Right lobe of liver (tissue), 4 donors: ENCODE measurements at regions not wholly inside any gene's neighbourhood (a gene's known extent, or its start where the extent isn't known, plus 50 kb on each side); places are given as distances from the start of the nearest gene placed in this dataset.

ENCODE experiments used
- POLR2A ChIP-seq: fragments of 450-650 bp; IDR thresholded peaks from one replicate; pipeline ENCODE4 v1.6.1; 2017; ENCODE audit warnings: antibody characterized with exemption, mild to moderate bottlenecking
- TF ChIP-seq, protein P1 (sequence below), 4 donors: fragments of 200-600 bp in 3 of 4; fragments of 450-650 bp in 1 of 4; IDR thresholded peaks; one replicate each; pipeline versions ENCODE4 v1.5.1 to v1.8.0; 2016 to 2022; ENCODE audit warnings: antibody characterized with exemption in 4 of 4, mild to moderate bottlenecking in 2 of 4
- donor health status: DM: no; HTN: no; CAD: no.
- donor health status: DM: no; HTN: no; CAD: no.
- donor health status: DM: no; HTN: yes; CAD: no.

GRCh38 chr12:68429696-68430095 lies 97.5 kb upstream of the MDM1 start:
- TF ChIP-seq, protein P1, sequence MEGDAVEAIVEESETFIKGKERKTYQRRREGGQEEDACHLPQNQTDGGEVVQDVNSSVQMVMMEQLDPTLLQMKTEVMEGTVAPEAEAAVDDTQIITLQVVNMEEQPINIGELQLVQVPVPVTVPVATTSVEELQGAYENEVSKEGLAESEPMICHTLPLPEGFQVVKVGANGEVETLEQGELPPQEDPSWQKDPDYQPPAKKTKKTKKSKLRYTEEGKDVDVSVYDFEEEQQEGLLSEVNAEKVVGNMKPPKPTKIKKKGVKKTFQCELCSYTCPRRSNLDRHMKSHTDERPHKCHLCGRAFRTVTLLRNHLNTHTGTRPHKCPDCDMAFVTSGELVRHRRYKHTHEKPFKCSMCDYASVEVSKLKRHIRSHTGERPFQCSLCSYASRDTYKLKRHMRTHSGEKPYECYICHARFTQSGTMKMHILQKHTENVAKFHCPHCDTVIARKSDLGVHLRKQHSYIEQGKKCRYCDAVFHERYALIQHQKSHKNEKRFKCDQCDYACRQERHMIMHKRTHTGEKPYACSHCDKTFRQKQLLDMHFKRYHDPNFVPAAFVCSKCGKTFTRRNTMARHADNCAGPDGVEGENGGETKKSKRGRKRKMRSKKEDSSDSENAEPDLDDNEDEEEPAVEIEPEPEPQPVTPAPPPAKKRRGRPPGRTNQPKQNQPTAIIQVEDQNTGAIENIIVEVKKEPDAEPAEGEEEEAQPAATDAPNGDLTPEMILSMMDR (IDR thresholded peaks at IDR 0.05), result no peak
- TF ChIP-seq POLR2A, result no peak
